ENCODE measurements at regions not wholly inside any gene's neighbourhood (a gene's known extent, or its start where the extent isn't known, plus 50 kb on each side); places are given as distances from the start of the nearest gene placed in this dataset.

DNA sequence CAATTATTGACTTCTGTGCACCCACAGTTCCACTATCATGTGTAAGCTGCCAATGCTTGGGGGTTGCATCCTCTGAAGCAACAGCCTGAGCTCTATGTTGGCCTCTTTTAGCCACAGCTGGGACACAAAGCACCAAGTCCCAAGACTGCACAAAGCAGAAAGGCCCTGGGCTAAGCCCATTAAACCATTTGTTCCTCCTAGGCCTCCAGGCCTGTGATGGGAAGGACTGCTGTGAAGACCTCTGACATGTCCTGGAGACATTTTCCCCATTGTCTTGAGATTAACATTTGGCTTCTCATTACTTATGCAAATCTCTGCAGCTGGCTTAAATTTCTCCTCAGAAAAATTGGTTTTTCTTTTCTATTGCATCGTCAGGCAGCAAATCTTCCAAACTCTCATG, 123.7 kb upstream of the DEPDC1 start:
- Mint-ChIP-seq H3K27ac (no peak overlapping the region), H3K36me3 (no peaks in the 10 kb centered on the region), H3K27me3 (ENCODE audit: low read depth in 3 of 3) (no peaks in the 10 kb centered on the region), H3K4me3 (no peak overlapping the region), H3K9me3 (peaks cover 12 to 48% (median 19%) of the 10 kb centered on the region in 6 donors), H3K4me1 (no peaks in the 10 kb centered on the region)
- no peak for DNase-seq

DNA sequence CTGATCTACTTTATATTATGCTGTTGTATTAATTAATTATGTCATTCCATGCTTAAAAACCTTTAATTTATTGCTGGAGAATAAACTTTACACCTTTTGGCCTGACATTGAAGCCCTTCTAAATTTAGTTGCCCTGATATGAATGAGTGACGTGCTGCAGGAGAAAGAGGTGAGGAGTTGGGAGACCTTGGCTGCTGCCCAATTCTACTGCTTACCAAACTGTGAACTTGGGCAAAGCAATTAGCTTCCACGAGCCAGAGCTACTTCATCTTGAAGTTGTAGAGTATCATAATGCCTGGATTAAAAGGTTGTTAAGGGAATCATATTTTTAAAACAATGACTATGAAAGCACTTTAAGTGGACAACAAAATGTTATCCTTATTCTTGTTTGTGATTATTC, 126.8 kb upstream of the DEPDC1 start:
- Mint-ChIP-seq H3K27ac (no peak overlapping the region), H3K4me1 (no peaks in the 10 kb centered on the region), H3K9me3 (peaks cover 4 to 39% (median 18%) of the 10 kb centered on the region in 6 donors), H3K4me3 (no peak overlapping the region), H3K36me3 (no peaks in the 10 kb centered on the region), H3K27me3 (ENCODE audit: low read depth in 3 of 3) (no peaks in the 10 kb centered on the region)
- DNase-seq, result no peak

DNA sequence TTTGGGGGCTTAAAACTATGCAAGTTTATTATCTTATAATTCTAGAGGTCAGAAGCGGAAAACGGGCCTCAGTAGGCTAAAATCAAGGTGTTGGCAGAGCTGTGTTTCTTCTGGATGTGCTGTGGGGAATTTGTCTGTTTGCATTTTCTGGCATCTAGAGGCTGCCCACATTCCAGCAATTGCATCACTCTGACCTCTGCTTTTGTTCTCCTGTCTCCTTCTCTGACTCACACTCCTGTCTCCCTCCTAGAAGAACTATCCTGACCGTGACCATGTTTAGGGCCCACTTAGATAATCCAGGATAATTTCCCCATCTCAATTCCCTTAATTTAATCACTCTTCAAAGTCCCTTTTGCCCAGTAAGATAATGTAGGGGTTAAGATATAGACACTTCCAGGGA, 127.4 kb upstream of the DEPDC1 start:
- Mint-ChIP-seq H3K36me3 (no peaks in the 10 kb centered on the region), H3K4me3 (no peak overlapping the region), H3K27me3 (ENCODE audit: low read depth in 3 of 3) (no peaks in the 10 kb centered on the region), H3K27ac (no peak overlapping the region), H3K9me3 (peaks cover 7 to 34% (median 18%) of the 10 kb centered on the region in 6 donors), H3K4me1 (no peaks in the 10 kb centered on the region)
- no peak for DNase-seq

DNA sequence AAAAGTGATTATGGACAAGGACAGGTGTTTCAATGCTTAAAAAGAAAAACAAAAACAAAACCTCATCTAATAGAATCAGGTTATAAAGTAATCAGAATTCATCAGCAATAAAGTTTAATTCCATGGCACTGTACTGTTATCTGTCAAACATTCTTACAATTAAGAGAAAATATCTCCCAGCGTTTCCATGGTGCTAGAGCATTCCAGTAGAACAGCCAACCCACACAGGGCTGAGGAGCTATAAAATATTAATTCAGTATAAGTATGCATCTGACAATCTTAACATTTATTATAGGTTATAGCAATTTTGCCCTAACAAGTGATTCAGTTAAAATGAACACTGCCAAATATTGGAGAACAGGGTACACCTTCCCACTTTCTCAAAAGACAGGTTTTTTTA, 128.7 kb upstream of the DEPDC1 start:
- Mint-ChIP-seq H3K4me1 (no peaks in the 10 kb centered on the region), H3K27me3 (ENCODE audit: low read depth in 3 of 3) (no peaks in the 10 kb centered on the region), H3K36me3 (no peaks in the 10 kb centered on the region), H3K9me3 (peaks cover 8 to 41% (median 19%) of the 10 kb centered on the region in 6 donors), H3K27ac (no peak overlapping the region), H3K4me3 (no peak overlapping the region)
- no peak for DNase-seq

DNA sequence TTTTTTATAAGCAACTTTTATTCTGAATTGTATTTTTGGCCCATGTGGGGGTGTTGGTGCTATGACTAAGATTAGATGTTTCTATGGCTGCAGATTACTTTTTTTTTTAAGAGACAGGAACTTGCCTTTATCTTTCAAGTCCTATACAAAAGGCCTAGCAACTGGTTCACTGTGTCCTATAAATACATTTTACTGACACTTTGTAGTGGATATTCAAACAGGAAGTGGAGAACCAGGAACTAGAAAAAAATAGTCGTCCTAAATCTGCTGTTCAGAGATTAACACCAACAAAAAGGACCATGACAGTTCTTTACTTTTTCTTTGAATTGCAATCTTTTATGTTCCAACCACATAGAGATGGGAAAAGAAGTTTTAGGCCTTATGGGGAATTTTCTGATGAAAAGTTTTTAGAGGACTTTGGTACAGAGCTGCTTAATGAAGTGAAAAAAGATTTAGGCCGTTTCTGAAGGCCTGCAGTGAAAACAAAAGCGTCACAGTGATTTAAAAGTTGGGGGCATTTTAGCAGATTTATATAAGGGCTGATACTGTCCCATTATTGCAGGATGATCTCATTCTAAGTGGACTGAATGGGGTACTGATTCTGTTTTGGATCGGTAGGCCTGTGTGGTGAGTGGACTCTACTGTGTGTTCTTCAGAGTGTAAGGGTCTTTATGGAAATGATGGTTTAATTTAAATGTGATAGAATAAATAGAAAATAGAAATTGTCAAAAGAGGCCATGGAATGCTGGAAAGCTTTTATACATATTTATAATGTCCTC, 136.4 kb upstream of the DEPDC1 start:
- Mint-ChIP-seq H3K27ac (no peak overlapping the region), H3K4me3 (no peak overlapping the region), H3K36me3 (no peaks in the 10 kb centered on the region), H3K9me3 (peaks cover 0 to 31% (median 9%) of the 10 kb centered on the region in 6 donors), H3K4me1 (no peaks in the 10 kb centered on the region), H3K27me3 (ENCODE audit: low read depth in 3 of 3) (peaks cover 0 to 2% (median 2%) of the 10 kb centered on the region in 3 donors)
- no peak for DNase-seq

DNA sequence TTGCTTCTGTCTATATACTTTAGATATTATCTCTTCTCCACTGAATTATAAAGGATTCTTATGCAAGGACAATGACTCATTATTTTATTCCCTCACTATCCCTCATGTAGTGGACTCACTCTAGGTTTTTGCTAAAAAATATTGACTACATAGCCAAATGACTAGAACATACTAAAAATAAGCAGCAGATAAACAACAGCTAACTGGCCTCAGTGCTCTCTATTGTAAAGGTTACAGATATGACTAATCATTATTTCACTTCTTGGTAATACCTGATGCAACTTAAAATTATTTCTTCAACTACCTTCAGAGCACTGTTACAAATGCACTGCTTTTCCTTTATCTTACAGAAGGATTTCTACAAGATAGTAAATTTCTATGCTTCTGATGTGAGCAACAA, 147.6 kb upstream of the DEPDC1 start:
- Mint-ChIP-seq H3K36me3 (no peaks in the 10 kb centered on the region), H3K4me3 (no peak overlapping the region), H3K4me1 (no peaks in the 10 kb centered on the region), H3K27ac (no peak overlapping the region), H3K9me3 (peaks cover 3 to 16% (median 9%) of the 10 kb centered on the region in 6 donors), H3K27me3 (ENCODE audit: low read depth in 3 of 3) (no peaks in the 10 kb centered on the region)
- DNase-seq, result no peak

DNA sequence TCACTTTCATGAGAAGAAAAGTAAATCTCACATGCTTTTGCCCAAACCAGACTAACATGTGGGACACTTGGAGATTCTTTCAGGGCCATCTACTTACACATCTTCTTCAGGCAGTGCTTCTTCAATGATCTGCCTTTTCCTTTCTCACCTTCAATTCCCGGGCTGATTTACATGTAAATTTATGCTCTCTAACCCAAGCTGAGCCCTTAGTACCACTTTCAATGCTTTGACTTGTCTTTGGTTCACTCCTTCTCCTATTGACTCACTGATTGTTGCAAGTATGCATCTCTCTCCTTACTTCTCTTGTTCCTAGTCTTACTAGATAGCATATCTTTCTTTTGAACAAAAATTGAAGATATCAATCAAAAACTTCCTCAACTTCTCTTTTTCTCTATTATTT, 154.2 kb upstream of the DEPDC1 start:
- Mint-ChIP-seq H3K36me3 (peaks cover 0 to 3% (median 0%) of the 10 kb centered on the region in 3 donors), H3K4me1 (no peaks in the 10 kb centered on the region), H3K4me3 (no peak overlapping the region), H3K27ac (no peak overlapping the region), H3K9me3 (peaks cover 4 to 41% (median 12%) of the 10 kb centered on the region in 6 donors), H3K27me3 (ENCODE audit: low read depth in 3 of 3) (no peaks in the 10 kb centered on the region)
- no peak for DNase-seq

DNA sequence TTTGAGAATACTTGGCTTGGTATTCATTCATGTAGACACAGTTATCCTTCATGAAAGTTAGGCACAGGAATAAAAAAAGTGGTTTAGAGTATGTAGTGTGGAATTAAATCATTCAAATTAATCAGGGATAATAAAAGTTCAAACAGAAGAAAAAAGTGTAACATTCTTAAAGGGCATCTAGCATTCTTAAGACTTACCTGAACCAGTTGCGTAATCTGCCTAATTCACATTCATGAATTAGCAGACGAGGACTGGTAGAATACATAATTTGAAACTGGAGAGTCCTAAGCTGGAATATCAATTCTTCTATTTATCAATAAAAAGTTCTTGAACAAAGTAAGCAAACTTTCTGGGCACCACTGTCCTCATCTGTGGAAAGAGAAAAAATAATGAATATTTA, 157.0 kb upstream of the DEPDC1 start:
- Mint-ChIP-seq H3K27ac (no peak overlapping the region), H3K4me1 (no peaks in the 10 kb centered on the region), H3K4me3 (no peak overlapping the region), H3K27me3 (ENCODE audit: low read depth in 3 of 3) (no peaks in the 10 kb centered on the region), H3K9me3 (peaks cover 2 to 36% (median 12%) of the 10 kb centered on the region in 6 donors), H3K36me3 (peaks cover 0 to 3% (median 0%) of the 10 kb centered on the region in 3 donors)
- DNase-seq, result no peak

DNA sequence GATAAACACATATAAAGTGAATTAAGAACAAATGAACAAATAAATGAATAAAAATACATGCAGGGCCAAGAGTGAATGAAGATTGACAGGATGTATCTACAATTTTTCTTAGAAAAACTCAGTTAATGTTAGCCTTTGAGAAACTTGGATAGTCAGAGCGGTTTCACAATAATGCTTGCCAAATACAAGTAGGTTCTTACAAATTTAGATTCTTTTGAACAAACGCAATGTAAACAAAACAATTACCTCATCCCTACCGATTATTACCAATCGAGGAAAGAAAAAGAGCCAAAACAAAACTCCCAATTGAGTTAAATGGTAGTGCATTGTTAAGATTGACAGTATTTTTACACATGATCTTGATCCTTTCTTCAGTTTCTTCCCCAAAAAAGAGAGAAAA, 176.9 kb upstream of the DEPDC1 start:
- Mint-ChIP-seq H3K36me3 (no peaks in the 10 kb centered on the region), H3K4me3 (no peak overlapping the region), H3K27ac (no peak overlapping the region), H3K4me1 (no peaks in the 10 kb centered on the region), H3K9me3 (peaks cover 2 to 21% (median 12%) of the 10 kb centered on the region in 6 donors), H3K27me3 (ENCODE audit: low read depth in 3 of 3) (no peaks in the 10 kb centered on the region)
- DNase-seq, result no peak

DNA sequence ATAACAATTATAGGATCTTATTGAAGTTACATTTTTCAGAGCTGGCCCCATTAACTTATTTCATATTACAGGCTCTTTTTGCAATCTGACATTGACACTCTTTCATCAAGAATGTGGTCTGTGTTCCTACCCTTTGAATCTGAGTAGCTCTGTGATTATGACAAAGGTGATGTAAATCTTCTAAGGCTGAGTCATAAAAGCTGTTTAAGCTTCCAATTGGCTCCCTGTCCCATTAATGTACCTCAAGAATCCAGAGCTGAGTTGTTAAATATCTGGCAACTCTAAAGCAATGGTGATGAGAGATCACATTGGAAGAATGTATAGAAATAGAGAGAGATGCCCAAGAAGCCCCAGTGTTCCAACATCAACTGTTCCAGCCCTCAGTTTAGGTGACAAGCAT, 178.5 kb upstream of the DEPDC1 start:
- peaks cover 0 to 1% (median 0%) of the 10 kb centered on the region in 3 donors for H3K27me3 Mint-ChIP-seq (ENCODE audit: low read depth in 3 of 3)
- no peak overlapping the region for H3K27ac Mint-ChIP-seq
- peaks cover 3 to 19% (median 15%) of the 10 kb centered on the region in 6 donors for H3K9me3 Mint-ChIP-seq
- no peak overlapping the region for H3K4me3 Mint-ChIP-seq
- H3K4me1 Mint-ChIP-seq, result no peaks in the 10 kb centered on the region
- DNase-seq, result no peak
- H3K36me3 Mint-ChIP-seq, result no peaks in the 10 kb centered on the region

DNA sequence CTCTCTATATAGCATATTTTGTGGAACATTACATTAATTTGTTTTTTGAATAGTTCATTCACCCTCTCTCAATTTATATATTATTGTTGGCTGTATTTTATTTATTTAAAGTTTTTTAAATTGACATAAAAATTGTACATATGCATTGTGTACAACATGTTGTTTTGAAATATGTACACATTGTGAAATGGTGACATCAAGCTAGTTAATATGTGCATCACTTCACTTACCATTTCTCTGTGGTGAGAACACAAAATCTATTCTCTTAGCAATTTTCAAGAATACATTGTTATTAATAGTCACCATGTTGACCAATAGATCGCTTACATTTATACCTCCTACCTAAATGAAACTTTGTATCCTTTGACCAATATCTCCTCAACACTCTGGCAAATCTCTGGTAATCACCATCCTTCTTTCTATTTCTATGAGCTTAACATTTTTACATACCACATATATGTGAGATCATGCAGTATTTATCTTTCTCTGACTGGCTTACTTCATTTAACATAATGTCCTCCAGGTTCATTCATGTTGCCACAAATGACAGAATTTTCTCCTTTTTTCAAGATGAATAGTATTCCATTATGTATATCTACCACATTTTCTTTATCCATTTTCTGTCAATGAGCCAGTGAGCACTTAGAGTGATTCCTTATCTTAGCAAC, 180.9 kb upstream of the DEPDC1 start:
- Mint-ChIP-seq H3K4me3 (no peak overlapping the region), H3K9me3 (peaks cover 3 to 16% (median 8%) of the 10 kb centered on the region in 6 donors), H3K27me3 (ENCODE audit: low read depth in 3 of 3) (peaks cover 0 to 1% (median 0%) of the 10 kb centered on the region in 3 donors), H3K4me1 (no peaks in the 10 kb centered on the region), H3K27ac (no peak overlapping the region), H3K36me3 (no peaks in the 10 kb centered on the region)
- no peak for DNase-seq

DNA sequence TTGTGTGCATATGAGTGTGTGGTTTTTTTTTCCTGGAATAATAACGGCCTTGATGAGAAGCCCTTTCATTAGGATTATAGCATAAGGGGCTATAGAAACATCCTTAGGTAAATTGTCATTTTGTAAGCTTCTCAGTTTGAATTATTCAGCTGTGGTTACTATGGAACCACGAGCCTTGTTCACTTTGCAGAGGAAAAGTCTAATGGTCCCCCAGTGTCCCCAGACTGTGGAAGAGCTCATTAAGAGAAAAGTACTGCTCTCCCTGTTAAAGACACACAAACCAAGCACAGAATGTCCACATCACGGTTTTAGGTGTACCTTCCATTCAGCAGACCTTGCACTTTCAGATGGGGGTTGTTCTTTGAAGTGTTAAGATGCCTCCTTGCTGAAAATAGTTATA, 199.3 kb upstream of the DEPDC1 start:
- H3K36me3 Mint-ChIP-seq, result no peaks in the 10 kb centered on the region
- no peak overlapping the region for H3K27ac Mint-ChIP-seq
- no peaks in the 10 kb centered on the region for H3K4me1 Mint-ChIP-seq
- peaks cover 0 to 1% (median 0%) of the 10 kb centered on the region in 3 donors for H3K27me3 Mint-ChIP-seq (ENCODE audit: low read depth in 3 of 3)
- no peak overlapping the region for H3K4me3 Mint-ChIP-seq
- peaks cover 3 to 24% (median 10%) of the 10 kb centered on the region in 6 donors for H3K9me3 Mint-ChIP-seq
- no peak for DNase-seq

DNA sequence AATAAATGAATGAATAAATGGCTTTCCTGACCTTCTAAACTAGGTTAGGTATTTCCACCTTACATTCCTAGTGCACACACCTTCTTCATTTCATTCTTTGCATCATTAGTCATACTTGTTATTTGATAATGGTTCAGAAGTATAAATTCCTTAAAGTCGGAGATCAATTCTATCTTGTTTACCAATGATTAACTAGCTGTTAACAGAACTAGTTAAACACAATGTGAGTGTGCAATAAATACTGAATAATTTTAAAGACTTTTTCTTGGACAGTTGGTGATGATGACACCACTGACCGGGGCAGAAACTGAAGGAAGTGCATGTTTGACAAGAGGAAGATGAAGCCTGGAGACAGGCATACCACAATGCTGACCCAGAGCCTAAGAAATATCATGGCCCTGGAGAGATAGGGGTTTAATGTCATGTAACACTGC, 207.1 kb upstream of the DEPDC1 start:
- peaks cover 0 to under 1% (median 0%) of the 10 kb centered on the region in 3 donors for H3K36me3 Mint-ChIP-seq
- no peak overlapping the region for H3K27ac Mint-ChIP-seq
- H3K9me3 Mint-ChIP-seq, result peaks cover 6 to 38% (median 12%) of the 10 kb centered on the region in 6 donors
- H3K4me3 Mint-ChIP-seq, result no peak overlapping the region
- no peaks in the 10 kb centered on the region for H3K4me1 Mint-ChIP-seq
- DNase-seq, result no peak
- peaks cover 0 to 1% (median 0%) of the 10 kb centered on the region in 3 donors for H3K27me3 Mint-ChIP-seq (ENCODE audit: low read depth in 3 of 3)

DNA sequence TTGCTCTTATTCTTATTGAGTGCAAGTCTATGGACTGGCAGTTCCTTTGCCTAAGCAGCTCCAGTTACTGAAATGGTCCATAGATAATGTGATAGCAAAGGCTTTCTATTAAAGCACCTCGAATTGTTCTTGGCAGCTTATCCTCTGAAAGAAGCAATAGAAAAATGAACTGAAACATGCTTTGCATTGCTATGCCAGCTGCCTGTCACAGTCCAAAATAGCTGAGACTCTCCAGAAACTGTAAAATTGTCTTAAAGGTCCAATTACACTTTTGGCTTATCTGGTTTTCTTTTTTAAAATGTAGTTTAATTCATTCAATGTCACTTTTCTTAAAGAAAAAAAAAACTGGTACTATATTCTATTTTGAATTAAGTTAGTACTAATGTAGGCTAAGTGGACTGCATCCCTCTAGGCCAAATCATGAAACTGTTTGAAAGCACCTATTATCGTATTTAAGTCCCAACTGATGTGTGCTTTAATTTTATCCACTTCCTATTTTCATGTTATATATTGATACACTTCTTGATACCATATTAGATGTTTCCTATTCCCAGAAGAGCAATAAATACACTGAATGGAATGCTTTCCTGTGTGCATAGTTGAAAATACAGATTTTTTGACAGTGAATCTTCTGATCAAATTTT, 208.0 kb upstream of the DEPDC1 start:
- Mint-ChIP-seq H3K4me1 (no peaks in the 10 kb centered on the region), H3K36me3 (peaks cover 0 to 3% (median 0%) of the 10 kb centered on the region in 3 donors), H3K27me3 (ENCODE audit: low read depth in 3 of 3) (no peaks in the 10 kb centered on the region), H3K9me3 (peaks cover 6 to 46% (median 17%) of the 10 kb centered on the region in 6 donors), H3K27ac (no peak overlapping the region), H3K4me3 (no peak overlapping the region)
- DNase-seq, result no peak

Data from immature natural killer cell (primary cell).